OCI-LY1 (cell line): ENCODE measurements at regions not wholly inside any gene's neighbourhood (a gene's known extent, or its start where the extent isn't known, plus 50 kb on each side); places are given as distances from the start of the nearest gene placed in this dataset.

Source experiments
- CTCF ChIP-seq: fragments of 200-600 bp; sonication (generic), shearing (Covaris generic); IDR thresholded peaks from 2 replicates; pipeline ENCODE4 v1.5.1; 2017; ENCODE audit warnings: mild to moderate bottlenecking, antibody characterized with exemption, low read length, moderate library complexity, mixed read lengths
- EZH2 ChIP-seq: fragments of 200-600 bp; sonication (generic), shearing (Covaris generic); IDR thresholded peaks from 2 replicates; pipeline ENCODE4 v1.8.0; 2017; ENCODE audit warnings: borderline replicate concordance, mixed run types, mild to moderate bottlenecking, antibody characterized with exemption, low read length, moderate library complexity, mixed read lengths

- no peak for TF ChIP-seq CTCF
- TF ChIP-seq EZH2, result no peak
These were observed 812.0 kb upstream of the ZNF608 start for GRCh38 chr5:125558466-125558865.
